ENCODE measurements at regions not wholly inside any gene's neighbourhood (a gene's known extent, or its start where the extent isn't known, plus 50 kb on each side); places are given as distances from the start of the nearest gene placed in this dataset.

GRCh38 chr2:118638453-118638852, 209.0 kb downstream of the EN1 start:
- no peaks in the 10 kb centered on the region for H3K36me3 Mint-ChIP-seq
- no peak overlapping the region for H3K4me3 Mint-ChIP-seq
- DNase-seq (ENCODE audit: low spot score in 2 of 2): no peak
- H3K9me3 Mint-ChIP-seq: peaks cover 8% of the 10 kb centered on the region
- no peak for ATAC-seq
- no peak overlapping the region for H3K27ac Mint-ChIP-seq
- no peaks in the 10 kb centered on the region for H3K4me1 Mint-ChIP-seq

- H3K4me3 Mint-ChIP-seq: no peak overlapping the region
- DNase-seq (ENCODE audit: low spot score in 2 of 2) (no peak), ATAC-seq (no peak)
- H3K9me3 Mint-ChIP-seq: peaks cover 8% of the 10 kb centered on the region
- no peaks in the 10 kb centered on the region for H3K4me1 Mint-ChIP-seq
- H3K36me3 Mint-ChIP-seq: no peaks in the 10 kb centered on the region
- no peak overlapping the region for H3K27ac Mint-ChIP-seq
Measured at GRCh38 chr2:118635891-118636290, 211.6 kb downstream of the EN1 start.

- ATAC-seq (no peak), DNase-seq (ENCODE audit: low spot score in 2 of 2) (no peak)
- H3K4me3 Mint-ChIP-seq: no peak overlapping the region
- no peaks in the 10 kb centered on the region for H3K36me3 Mint-ChIP-seq
- peaks cover 8% of the 10 kb centered on the region for H3K9me3 Mint-ChIP-seq
- no peaks in the 10 kb centered on the region for H3K4me1 Mint-ChIP-seq
- no peak overlapping the region for H3K27ac Mint-ChIP-seq
Measured at GRCh38 chr2:118634876-118635275, 212.6 kb downstream of the EN1 start.

GRCh38 chr2:118633371-118634018, 214.0 kb downstream of the EN1 start:
- ATAC-seq (no peak), DNase-seq (ENCODE audit: low spot score in 2 of 2) (no peak)
- no peak overlapping the region for H3K27ac Mint-ChIP-seq
- H3K4me3 Mint-ChIP-seq: no peak overlapping the region
- H3K9me3 Mint-ChIP-seq: peaks cover 8% of the 10 kb centered on the region
- H3K36me3 Mint-ChIP-seq: no peaks in the 10 kb centered on the region
- H3K4me1 Mint-ChIP-seq: no peaks in the 10 kb centered on the region

- no peaks in the 10 kb centered on the region for H3K4me1 Mint-ChIP-seq
- no peaks in the 10 kb centered on the region for H3K36me3 Mint-ChIP-seq
- ATAC-seq (no peak), DNase-seq (ENCODE audit: low spot score in 2 of 2) (no peak)
- no peak overlapping the region for H3K4me3 Mint-ChIP-seq
- H3K27ac Mint-ChIP-seq: no peak overlapping the region
- H3K9me3 Mint-ChIP-seq: peaks cover 8% of the 10 kb centered on the region
Measured at GRCh38 chr2:118632921-118633320, 214.5 kb downstream of the EN1 start.

GRCh38 chr2:118627156-118627555, 220.3 kb downstream of the EN1 start:
- ATAC-seq (no peak), DNase-seq (ENCODE audit: low spot score in 2 of 2) (no peak)
- no peak overlapping the region for H3K4me3 Mint-ChIP-seq
- H3K36me3 Mint-ChIP-seq: no peaks in the 10 kb centered on the region
- H3K9me3 Mint-ChIP-seq: no peaks in the 10 kb centered on the region
- no peak overlapping the region for H3K27ac Mint-ChIP-seq
- H3K4me1 Mint-ChIP-seq: no peaks in the 10 kb centered on the region

GRCh38 chr2:118622913-118623312, 224.5 kb downstream of the EN1 start:
- no peaks in the 10 kb centered on the region for H3K4me1 Mint-ChIP-seq
- H3K9me3 Mint-ChIP-seq: no peaks in the 10 kb centered on the region
- no peak overlapping the region for H3K4me3 Mint-ChIP-seq
- no peak for DNase-seq (ENCODE audit: low spot score in 2 of 2)
- no peak overlapping the region for H3K27ac Mint-ChIP-seq
- no peak for ATAC-seq
- no peaks in the 10 kb centered on the region for H3K36me3 Mint-ChIP-seq

GRCh38 chr2:118622108-118622507, 225.3 kb downstream of the EN1 start:
- no peak overlapping the region for H3K27ac Mint-ChIP-seq
- no peaks in the 10 kb centered on the region for H3K9me3 Mint-ChIP-seq
- no peaks in the 10 kb centered on the region for H3K36me3 Mint-ChIP-seq
- ATAC-seq (no peak), DNase-seq (ENCODE audit: low spot score in 2 of 2) (no peak)
- H3K4me3 Mint-ChIP-seq: no peak overlapping the region
- H3K4me1 Mint-ChIP-seq: no peaks in the 10 kb centered on the region

GRCh38 chr2:118618279-118618678, 229.2 kb downstream of the EN1 start:
- peaks cover 2% of the 10 kb centered on the region for H3K9me3 Mint-ChIP-seq
- H3K4me3 Mint-ChIP-seq: no peak overlapping the region
- no peak overlapping the region for H3K27ac Mint-ChIP-seq
- ATAC-seq (no peak), DNase-seq (ENCODE audit: low spot score in 2 of 2) (no peak)
- no peaks in the 10 kb centered on the region for H3K4me1 Mint-ChIP-seq
- no peaks in the 10 kb centered on the region for H3K36me3 Mint-ChIP-seq

- DNase-seq (ENCODE audit: low spot score in 2 of 2): no peak
Measured at GRCh38 chr2:118616432-118616831, 231.0 kb downstream of the EN1 start.

GRCh38 chr2:118614841-118615271, 232.6 kb downstream of the EN1 start:
- ATAC-seq (no peak), DNase-seq (ENCODE audit: low spot score in 2 of 2) (no peak)
- Mint-ChIP-seq H3K27ac (no peak overlapping the region), H3K9me3 (peaks cover 2% of the 10 kb centered on the region), H3K4me1 (no peaks in the 10 kb centered on the region), H3K4me3 (no peak overlapping the region), H3K36me3 (no peaks in the 10 kb centered on the region)

More at GRCh38 chr2:118616432-118616831, 231.0 kb downstream of the EN1 start:
- no peak overlapping the region for H3K27ac Mint-ChIP-seq
- no peak overlapping the region for H3K4me3 Mint-ChIP-seq
- peaks cover 2% of the 10 kb centered on the region for H3K9me3 Mint-ChIP-seq
- no peaks in the 10 kb centered on the region for H3K36me3 Mint-ChIP-seq
- H3K4me1 Mint-ChIP-seq: no peaks in the 10 kb centered on the region
- no peak for ATAC-seq

- DNase-seq (ENCODE audit: low spot score in 2 of 2): no peak
- H3K36me3 Mint-ChIP-seq: no peaks in the 10 kb centered on the region
- H3K4me1 Mint-ChIP-seq: no peaks in the 10 kb centered on the region
- peaks cover 2% of the 10 kb centered on the region for H3K9me3 Mint-ChIP-seq
- H3K4me3 Mint-ChIP-seq: no peak overlapping the region
- no peak for ATAC-seq
- H3K27ac Mint-ChIP-seq: no peak overlapping the region
Measured at GRCh38 chr2:118613737-118614136, 233.7 kb downstream of the EN1 start.

- no peak for DNase-seq (ENCODE audit: low spot score in 2 of 2)
- no peak for ATAC-seq
- Mint-ChIP-seq H3K9me3 (peaks cover 2% of the 10 kb centered on the region), H3K4me1 (no peaks in the 10 kb centered on the region), H3K27ac (no peak overlapping the region), H3K36me3 (no peaks in the 10 kb centered on the region), H3K4me3 (no peak overlapping the region)
Measured at GRCh38 chr2:118611691-118612090, 235.8 kb downstream of the EN1 start.

GRCh38 chr2:118609138-118609537, 238.3 kb downstream of the EN1 start:
- H3K9me3 Mint-ChIP-seq: no peaks in the 10 kb centered on the region
- H3K36me3 Mint-ChIP-seq: no peaks in the 10 kb centered on the region
- ATAC-seq: no peak
- H3K4me1 Mint-ChIP-seq: no peaks in the 10 kb centered on the region
- H3K4me3 Mint-ChIP-seq: no peak overlapping the region
- no peak overlapping the region for H3K27ac Mint-ChIP-seq
- DNase-seq (ENCODE audit: low spot score in 2 of 2): no peak

- peaks cover 2% of the 10 kb centered on the region for H3K9me3 Mint-ChIP-seq
Measured at GRCh38 chr2:118607641-118608040, 239.8 kb downstream of the EN1 start.

GRCh38 chr2:118604811-118605210, 242.6 kb downstream of the EN1 start:
- Mint-ChIP-seq H3K9me3 (peaks cover 13% of the 10 kb centered on the region), H3K36me3 (no peaks in the 10 kb centered on the region), H3K4me1 (no peaks in the 10 kb centered on the region), H3K4me3 (no peak overlapping the region), H3K27ac (no peak overlapping the region)
- ATAC-seq (no peak), DNase-seq (ENCODE audit: low spot score in 2 of 2) (no peak)

More at GRCh38 chr2:118607641-118608040, 239.8 kb downstream of the EN1 start:
- H3K4me3 Mint-ChIP-seq: no peak overlapping the region
- DNase-seq (ENCODE audit: low spot score in 2 of 2) (no peak), ATAC-seq (no peak)
- H3K27ac Mint-ChIP-seq: no peak overlapping the region
- H3K4me1 Mint-ChIP-seq: no peaks in the 10 kb centered on the region
- H3K36me3 Mint-ChIP-seq: no peaks in the 10 kb centered on the region

- DNase-seq (ENCODE audit: low spot score in 2 of 2): no peak
- no peak for ATAC-seq
- no peaks in the 10 kb centered on the region for H3K36me3 Mint-ChIP-seq
- H3K4me1 Mint-ChIP-seq: no peaks in the 10 kb centered on the region
- H3K27ac Mint-ChIP-seq: no peak overlapping the region
- no peak overlapping the region for H3K4me3 Mint-ChIP-seq
- H3K9me3 Mint-ChIP-seq: peaks cover 13% of the 10 kb centered on the region
Measured at GRCh38 chr2:118604371-118604770, 243.1 kb downstream of the EN1 start.
